NB4 (cell line): ENCODE measurements at regions not wholly inside any gene's neighbourhood (a gene's known extent, or its start where the extent isn't known, plus 50 kb on each side); places are given as distances from the start of the nearest gene placed in this dataset.

Experiments
- DNase-seq: peaks from one replicate; pipeline ENCODE4 v3.0.0; 2010; ENCODE audit warnings: low read depth
- H3K4me3 ChIP-seq: one replicate; pipeline ENCODE4 v1.5.1; 2011; ENCODE audit warnings: mild to moderate bottlenecking, low read depth, low read length, moderate library complexity
- MYC ChIP-seq: IDR thresholded peaks from 2 replicates; pipeline ENCODE4 v1.6.1; 2011; ENCODE audit warnings: low read depth, low read length
- POLR2A ChIP-seq: IDR thresholded peaks from 2 replicates; pipeline ENCODE4 v1.6.1; 2011; ENCODE audit warnings: mild to moderate bottlenecking; ENCODE audit not compliant: insufficient read length; ENCODE audit errors: extremely low read depth
- TF ChIP-seq, protein P1 (sequence below): IDR thresholded peaks from 2 replicates; pipeline ENCODE4 v1.6.1; 2011; ENCODE audit warnings: low read depth, low read length
- TF ChIP-seq, protein P2 (sequence below): IDR thresholded peaks from one replicate; pipeline ENCODE4 v1.5.1; 2012; ENCODE audit warnings: low read depth, low read length

DNA sequence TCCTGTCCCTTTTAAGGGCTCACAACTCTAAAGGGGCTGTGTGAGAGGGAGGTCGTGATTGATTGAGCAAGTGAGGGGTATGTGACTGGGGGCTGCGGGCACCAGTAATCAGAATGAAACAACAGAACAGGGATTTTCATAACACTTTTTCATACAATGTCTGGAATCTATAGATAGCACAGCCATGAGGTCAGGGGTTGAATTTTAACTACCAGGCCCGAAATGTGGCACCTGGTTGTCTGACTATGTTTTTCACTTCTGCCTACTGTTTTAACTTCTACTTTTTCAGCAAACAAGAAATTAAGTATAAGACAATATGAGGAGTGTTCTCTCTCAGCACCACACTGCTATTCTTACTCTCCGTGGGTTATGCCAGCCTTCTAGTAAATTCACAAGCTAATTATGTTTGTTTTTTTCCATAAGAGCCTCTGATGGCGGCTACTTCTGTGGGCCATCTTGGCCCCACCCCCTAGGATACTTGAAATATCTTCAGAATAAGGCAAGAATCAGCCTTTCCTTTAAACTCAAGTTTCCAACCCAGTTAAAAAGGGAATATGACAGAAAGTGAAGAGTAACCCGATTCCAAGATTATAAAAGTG is 552.8 kb upstream of the CHORDC1 start:
- H3K4me3 ChIP-seq: no peak overlapping the region
- TF ChIP-seq POLR2A: no peak
- TF ChIP-seq, protein P1, sequence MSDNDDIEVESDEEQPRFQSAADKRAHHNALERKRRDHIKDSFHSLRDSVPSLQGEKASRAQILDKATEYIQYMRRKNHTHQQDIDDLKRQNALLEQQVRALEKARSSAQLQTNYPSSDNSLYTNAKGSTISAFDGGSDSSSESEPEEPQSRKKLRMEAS: no peak
- TF ChIP-seq, protein P2, sequence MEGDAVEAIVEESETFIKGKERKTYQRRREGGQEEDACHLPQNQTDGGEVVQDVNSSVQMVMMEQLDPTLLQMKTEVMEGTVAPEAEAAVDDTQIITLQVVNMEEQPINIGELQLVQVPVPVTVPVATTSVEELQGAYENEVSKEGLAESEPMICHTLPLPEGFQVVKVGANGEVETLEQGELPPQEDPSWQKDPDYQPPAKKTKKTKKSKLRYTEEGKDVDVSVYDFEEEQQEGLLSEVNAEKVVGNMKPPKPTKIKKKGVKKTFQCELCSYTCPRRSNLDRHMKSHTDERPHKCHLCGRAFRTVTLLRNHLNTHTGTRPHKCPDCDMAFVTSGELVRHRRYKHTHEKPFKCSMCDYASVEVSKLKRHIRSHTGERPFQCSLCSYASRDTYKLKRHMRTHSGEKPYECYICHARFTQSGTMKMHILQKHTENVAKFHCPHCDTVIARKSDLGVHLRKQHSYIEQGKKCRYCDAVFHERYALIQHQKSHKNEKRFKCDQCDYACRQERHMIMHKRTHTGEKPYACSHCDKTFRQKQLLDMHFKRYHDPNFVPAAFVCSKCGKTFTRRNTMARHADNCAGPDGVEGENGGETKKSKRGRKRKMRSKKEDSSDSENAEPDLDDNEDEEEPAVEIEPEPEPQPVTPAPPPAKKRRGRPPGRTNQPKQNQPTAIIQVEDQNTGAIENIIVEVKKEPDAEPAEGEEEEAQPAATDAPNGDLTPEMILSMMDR: no peak
- no peak for TF ChIP-seq MYC
- DNase-seq: no peak

DNA sequence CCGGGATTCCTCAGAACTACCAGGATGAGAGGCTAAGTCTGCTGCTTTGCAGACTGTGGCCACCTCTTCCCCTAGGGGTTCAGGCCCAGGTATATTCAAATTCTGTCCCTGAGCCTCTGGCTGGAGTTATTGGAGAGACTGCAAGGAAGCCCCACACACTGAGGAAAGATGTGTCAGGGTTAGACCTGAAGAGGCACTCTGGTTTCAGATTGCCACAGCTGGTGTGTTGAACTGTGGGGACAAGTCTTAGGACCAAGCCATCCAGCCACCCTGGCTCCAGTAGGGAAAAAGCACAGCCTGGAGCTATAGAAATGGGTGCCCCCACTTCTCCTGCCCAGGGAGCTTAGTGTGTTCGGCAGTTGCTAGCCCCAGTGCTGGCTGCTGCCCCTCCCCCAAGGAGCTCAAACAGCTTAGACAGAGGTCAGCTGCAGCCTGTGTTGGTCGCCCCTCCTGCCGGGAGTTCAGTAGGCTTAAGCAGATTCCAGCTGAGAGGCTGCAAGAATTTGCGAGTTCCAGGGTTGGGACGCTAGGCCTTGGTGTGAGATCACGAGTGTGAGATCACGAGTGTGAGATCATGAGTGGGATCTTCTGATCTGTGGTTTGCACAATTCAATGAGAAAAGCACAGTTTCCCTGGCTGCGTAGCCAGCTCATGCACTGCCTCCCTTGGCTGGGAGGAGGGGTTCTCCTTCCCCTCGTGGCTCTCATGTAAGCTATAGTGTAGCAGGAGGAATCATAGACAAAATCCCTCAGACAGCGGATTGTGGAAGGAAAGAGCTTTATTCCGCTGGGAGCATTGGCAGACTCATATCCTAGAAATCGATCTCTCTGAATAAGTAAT is 552.1 kb upstream of the CHORDC1 start:
- no peak for DNase-seq
- no peak overlapping the region for H3K4me3 ChIP-seq
- TF ChIP-seq MYC (no peak), POLR2A (no peak)
- TF ChIP-seq, protein P2: no peak
- TF ChIP-seq, protein P1: no peak

DNA sequence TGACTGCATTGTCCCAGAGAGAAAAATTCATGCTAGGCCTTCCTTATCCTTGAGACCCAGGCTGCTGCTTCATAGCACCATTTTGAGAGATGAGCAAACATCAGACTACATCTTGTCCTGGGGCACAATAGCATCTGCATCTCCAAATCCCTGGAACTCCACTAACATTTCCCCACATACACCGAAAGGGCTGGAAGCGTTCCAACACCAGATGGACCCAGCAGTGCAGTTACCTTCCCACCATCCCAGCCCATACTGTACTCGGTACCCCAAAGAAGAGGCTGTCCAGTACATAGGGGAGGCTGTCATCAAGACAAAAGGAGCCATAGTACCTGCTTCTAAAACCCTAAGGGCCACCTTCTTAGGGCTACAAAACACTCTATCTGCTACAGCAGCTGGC is 547.2 kb upstream of the CHORDC1 start:
- no peak overlapping the region for H3K4me3 ChIP-seq
- no peak for DNase-seq
- no peak for TF ChIP-seq POLR2A
- TF ChIP-seq, protein P1: no peak
- TF ChIP-seq MYC: no peak
- TF ChIP-seq, protein P2: no peak

DNA sequence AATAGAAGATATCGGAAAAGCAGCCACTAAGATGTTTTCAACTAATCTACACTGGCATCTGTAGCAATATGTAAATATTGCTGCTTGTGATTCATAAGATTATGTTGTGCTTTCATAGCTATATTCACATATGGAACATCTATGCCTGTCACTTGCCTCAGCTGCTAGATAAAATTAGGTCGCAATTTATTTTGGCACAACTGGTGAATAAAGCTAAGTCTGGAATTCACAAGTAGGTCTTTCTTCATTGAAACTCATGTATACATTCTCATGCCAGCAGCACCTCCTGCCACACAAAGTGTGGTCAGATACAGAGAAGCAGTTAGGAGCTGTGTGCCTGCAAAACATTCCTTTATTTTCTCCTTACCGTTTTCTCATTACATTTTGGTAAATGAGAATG is 543.3 kb upstream of the CHORDC1 start:
- DNase-seq: no peak
- no peak for TF ChIP-seq POLR2A
- H3K4me3 ChIP-seq: no peak overlapping the region

DNA sequence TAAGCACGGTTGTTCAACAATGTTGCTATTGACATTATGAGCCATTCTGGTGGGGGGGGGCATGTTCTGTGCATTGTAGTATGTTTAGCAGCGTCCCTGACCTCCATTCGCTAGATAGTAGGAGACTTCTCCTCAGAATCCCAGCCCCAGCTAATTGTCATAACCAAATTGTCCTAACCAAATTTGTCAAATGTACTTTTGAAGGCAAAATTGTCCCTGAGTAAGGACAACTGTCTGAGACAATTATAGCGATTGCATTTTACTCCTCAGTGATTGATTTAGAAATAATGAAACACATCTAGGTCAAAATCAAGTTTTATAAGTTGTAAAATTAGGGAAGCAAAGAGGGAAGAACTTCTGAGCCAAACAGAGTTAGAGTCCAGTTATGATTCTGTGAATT is 541.8 kb upstream of the CHORDC1 start:
- TF ChIP-seq, protein P2: no peak
- TF ChIP-seq, protein P1: no peak
- TF ChIP-seq MYC (no peak), POLR2A (no peak)
- no peak for DNase-seq
- H3K4me3 ChIP-seq: no peak overlapping the region

DNA sequence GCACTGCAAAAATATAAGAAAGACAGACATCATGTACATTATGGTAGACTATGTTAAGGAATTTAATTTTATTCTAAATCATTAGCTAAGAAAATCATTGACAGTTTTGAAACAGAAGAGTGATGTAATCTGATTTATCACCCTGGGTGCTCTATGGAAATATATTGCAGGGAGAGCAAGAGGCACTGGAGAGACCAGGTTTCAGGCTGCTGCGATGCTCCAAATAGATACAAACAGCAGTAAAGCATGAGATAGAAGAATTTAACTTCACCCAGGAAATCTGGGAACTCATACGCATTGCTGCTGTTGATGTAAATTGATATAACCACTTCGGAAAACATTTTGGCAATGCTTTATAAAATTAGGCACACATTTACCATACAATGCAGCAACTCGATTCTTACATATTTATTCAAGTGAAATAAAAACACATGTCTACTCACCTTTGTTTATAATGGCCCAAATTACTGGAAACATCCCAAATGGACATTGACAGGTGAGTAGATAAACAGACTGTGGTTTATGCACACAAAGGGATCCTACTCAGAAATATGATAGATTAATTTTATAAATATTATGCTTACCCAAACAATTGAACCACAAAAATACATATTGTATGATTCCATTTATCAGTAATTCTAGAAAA is 535.1 kb upstream of the CHORDC1 start:
- no peak for TF ChIP-seq POLR2A
- TF ChIP-seq, protein P1: no peak
- TF ChIP-seq, protein P2: no peak
- TF ChIP-seq MYC: no peak
- DNase-seq: no peak

More for the DNA sequence above, 535.1 kb upstream of the CHORDC1 start:
- no peak overlapping the region for H3K4me3 ChIP-seq
